WI38 (cell line): ENCODE measurements at regions not wholly inside any gene's neighbourhood (a gene's known extent, or its start where the extent isn't known, plus 50 kb on each side); places are given as distances from the start of the nearest gene placed in this dataset.

Experiments
- H3K4me3 ChIP-seq: 2 replicates; pipeline ENCODE4 v1.5.1; 2011; ENCODE audit warnings: low read depth, mild to moderate bottlenecking, control low read depth, low read length
- TF ChIP-seq, protein P1 (sequence below): IDR thresholded peaks from 2 replicates; pipeline ENCODE4 v1.5.1; 2012; ENCODE audit warnings: low read depth, mild to moderate bottlenecking, control low read depth, low read length

DNA sequence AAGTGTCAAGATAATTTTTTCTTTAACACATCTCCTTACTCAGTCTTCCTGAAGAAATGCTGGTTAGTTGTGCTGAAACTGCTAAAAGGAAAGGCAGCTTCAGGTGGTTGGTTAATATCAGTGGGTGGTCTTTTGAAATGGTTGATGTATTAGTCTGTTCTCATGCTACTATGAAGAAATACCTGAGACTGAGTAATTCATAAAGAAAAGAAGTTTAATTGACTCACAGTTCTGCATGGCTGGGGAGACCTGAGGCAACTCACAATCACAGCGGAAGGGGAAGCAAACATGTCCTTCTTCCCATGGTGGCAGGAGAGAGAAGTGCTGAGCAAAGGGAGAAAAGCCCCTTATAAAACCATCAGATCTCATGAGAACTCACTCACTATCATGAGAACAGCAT lies 125.9 kb upstream of the CYRIA start:
- H3K4me3 ChIP-seq: no peak overlapping the region
- TF ChIP-seq, protein P1, sequence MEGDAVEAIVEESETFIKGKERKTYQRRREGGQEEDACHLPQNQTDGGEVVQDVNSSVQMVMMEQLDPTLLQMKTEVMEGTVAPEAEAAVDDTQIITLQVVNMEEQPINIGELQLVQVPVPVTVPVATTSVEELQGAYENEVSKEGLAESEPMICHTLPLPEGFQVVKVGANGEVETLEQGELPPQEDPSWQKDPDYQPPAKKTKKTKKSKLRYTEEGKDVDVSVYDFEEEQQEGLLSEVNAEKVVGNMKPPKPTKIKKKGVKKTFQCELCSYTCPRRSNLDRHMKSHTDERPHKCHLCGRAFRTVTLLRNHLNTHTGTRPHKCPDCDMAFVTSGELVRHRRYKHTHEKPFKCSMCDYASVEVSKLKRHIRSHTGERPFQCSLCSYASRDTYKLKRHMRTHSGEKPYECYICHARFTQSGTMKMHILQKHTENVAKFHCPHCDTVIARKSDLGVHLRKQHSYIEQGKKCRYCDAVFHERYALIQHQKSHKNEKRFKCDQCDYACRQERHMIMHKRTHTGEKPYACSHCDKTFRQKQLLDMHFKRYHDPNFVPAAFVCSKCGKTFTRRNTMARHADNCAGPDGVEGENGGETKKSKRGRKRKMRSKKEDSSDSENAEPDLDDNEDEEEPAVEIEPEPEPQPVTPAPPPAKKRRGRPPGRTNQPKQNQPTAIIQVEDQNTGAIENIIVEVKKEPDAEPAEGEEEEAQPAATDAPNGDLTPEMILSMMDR: no peak

DNA sequence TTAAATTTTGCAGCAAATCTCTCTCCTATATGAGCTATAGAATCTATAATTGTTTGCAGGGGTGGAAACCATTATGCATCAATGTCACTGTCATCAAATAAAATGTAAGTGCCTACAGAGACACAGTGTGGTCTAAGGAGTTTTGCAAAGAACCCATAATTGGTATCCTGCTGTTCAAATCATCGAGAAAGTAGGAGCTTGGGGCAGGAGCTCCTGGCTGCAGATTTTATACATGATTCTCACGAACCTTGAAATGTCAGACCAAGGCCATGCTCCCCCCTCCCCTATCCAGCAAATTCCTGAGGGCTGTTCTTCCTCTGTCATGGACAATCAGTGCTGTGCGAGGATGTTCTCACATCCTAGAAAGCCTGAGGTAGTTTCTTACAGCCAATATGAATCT lies 119.5 kb upstream of the CYRIA start:
- TF ChIP-seq, protein P1: no peak

GRCh38 chr2:16784652-16785051 lies 119.0 kb upstream of the CYRIA start:
- H3K4me3 ChIP-seq: no peak overlapping the region
- TF ChIP-seq, protein P1: no peak

More for the DNA sequence above, 119.5 kb upstream of the CYRIA start:
- no peak overlapping the region for H3K4me3 ChIP-seq

- TF ChIP-seq, protein P1: no peak
- H3K4me3 ChIP-seq: no peak overlapping the region
These were observed 111.7 kb upstream of the CYRIA start for GRCh38 chr2:16777123-16777870.

DNA sequence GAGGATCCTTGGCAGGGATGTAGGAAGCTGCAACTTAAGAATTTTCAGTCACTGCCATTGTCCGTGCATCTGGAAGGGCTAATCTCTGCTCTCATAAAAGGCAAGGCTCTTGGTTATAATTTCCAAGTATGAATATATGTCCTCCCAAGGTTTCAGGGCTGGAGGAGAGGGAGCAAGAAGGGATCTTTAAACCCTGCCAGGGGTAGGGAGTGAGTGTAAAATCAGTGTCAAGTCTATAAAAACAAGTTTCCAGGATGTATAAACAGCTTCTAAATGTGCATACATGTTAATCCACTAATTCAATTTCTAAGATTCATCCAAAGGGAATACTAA lies 110.2 kb upstream of the CYRIA start:
- TF ChIP-seq, protein P1: no peak
- H3K4me3 ChIP-seq: no peak overlapping the region

DNA sequence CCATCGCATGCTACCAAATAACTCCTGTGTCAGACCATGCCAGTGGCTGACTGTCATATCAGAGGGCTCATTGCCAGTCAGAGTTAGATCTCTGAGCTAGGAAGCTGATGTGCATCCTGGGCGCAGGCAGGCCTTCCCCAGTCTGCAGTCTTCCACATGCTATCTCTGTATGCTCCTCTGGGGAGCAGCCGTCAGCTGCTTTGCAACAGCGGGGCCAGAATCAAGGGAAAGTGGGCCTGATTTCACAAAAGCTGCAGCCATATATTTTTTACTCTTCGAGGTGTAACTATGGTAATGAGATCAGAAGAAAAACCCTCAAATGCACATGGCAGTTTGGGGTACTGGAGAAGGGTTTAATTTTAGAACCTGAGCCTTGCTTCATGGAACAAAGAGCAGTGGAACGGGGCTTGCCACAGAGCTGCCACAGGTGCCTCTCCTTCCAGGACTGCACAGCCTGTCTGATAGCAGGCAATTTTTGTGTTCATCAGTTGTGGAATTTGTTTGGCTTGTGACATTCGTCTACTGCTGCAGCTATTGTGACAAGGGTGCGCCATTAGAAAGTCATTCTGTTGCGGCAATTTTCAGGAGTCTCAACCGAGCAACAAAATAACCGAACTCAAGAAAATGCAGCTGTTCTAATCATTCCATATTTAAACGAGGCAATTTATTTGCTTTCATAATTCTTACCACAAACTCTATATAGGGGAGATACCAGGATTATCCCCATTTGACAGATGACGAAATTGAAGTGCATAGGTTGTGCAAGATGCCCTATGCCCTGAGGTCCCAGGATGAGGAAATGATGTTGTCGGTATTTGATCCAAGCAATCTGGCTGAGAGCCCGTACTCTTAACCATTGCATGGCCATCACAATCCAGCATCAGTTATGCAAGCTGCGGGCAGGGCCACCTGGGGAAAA lies 109.6 kb upstream of the CYRIA start:
- no peak overlapping the region for H3K4me3 ChIP-seq

More for the DNA sequence above, 109.6 kb upstream of the CYRIA start:
- TF ChIP-seq, protein P1: no peak
